K562 (cell line): ENCODE measurements at regions not wholly inside any gene's neighbourhood (a gene's known extent, or its start where the extent isn't known, plus 50 kb on each side); places are given as distances from the start of the nearest gene placed in this dataset.

ENCODE experiments used
- BRD9 ChIP-seq: fragments of 450-650 bp; IDR thresholded peaks from 2 replicates; pipeline ENCODE4 v1.6.1; 2018; ENCODE audit warnings: low read depth; ENCODE audit not compliant: partially characterized antibody
- BRF1 ChIP-seq: IDR thresholded peaks from 3 replicates; pipeline ENCODE4 v1.6.1; 2011; ENCODE audit warnings: borderline replicate concordance, mild to moderate bottlenecking; ENCODE audit not compliant: insufficient read length; ENCODE audit errors: extremely low read depth
- CHD2 ChIP-seq: IDR thresholded peaks from 2 replicates; pipeline ENCODE4 v1.6.1; 2011; ENCODE audit warnings: low read depth, low read length
- COPS2 ChIP-seq: fragments of 450-650 bp; conservative IDR thresholded peaks from 2 replicates; pipeline ENCODE4 v1.6.1; 2016; ENCODE audit warnings: mild to moderate bottlenecking, moderate library complexity
- HCFC1 ChIP-seq: IDR thresholded peaks from 2 replicates; pipeline ENCODE4 v1.6.1; 2012; ENCODE audit warnings: low read depth, low read length, improper control_type of control experiment
- ILK ChIP-seq: fragments of 450-650 bp; IDR thresholded peaks from 2 replicates; pipeline ENCODE4 v1.6.1; 2016; ENCODE audit warnings: missing genetic modification characterization, low read depth, mild to moderate bottlenecking, missing compliant biosample characterization, moderate library complexity, borderline replicate concordance
- MTA3 ChIP-seq: fragments of 450-650 bp; formaldehyde crosslinking; IDR thresholded peaks from 2 replicates; pipeline ENCODE4 v1.6.1; 2017; ENCODE audit warnings: mild to moderate bottlenecking, borderline replicate concordance
- MYNN ChIP-seq, 2 experiments: sonication (generic); formaldehyde crosslinking in 1 of 2; IDR thresholded peaks; 2 replicates each; pipeline versions ENCODE4 v1.5.0 to v1.6.1; 2016 to 2020; ENCODE audit warnings: antibody characterized with exemption in 1 of 2, missing genetic modification reagents in 1 of 2
- NELFE ChIP-seq: IDR thresholded peaks from 2 replicates; pipeline ENCODE4 v1.6.1; 2011; ENCODE audit warnings: mild to moderate bottlenecking; ENCODE audit not compliant: insufficient read depth, insufficient read length
- SIX5 ChIP-seq, 2 experiments: IDR thresholded peaks; 2 replicates each; pipeline ENCODE4 v1.6.1; 2011; ENCODE audit warnings: low read length in 2 of 2, borderline replicate concordance in 1 of 2, low read depth in 1 of 2, mild to moderate bottlenecking in 1 of 2, moderate library complexity in 1 of 2; ENCODE audit not compliant: insufficient read depth in 1 of 2
- ZKSCAN1 ChIP-seq: fragments of 150-350 bp; IDR thresholded peaks from 2 replicates; pipeline ENCODE4 v1.6.1; 2016; ENCODE audit warnings: low read depth, low read length
- ZNF217 ChIP-seq: sonication (generic); formaldehyde crosslinking; IDR thresholded peaks from 2 replicates; pipeline ENCODE4 v1.8.0; 2022; ENCODE audit warnings: mild to moderate bottlenecking, missing genetic modification reagents
- TF ChIP-seq, protein P1 (sequence below): fragments of 450-650 bp; conservative IDR thresholded peaks from 2 replicates; pipeline ENCODE4 v1.6.1; 2016; ENCODE audit warnings: missing genetic modification characterization, low read depth, mild to moderate bottlenecking, control low read depth, missing compliant biosample characterization
- TF ChIP-seq, protein P2 (sequence below), 2 experiments: fragments of 450-650 bp in 1 of 2; sonication (generic) in 1 of 2; formaldehyde crosslinking; conservative IDR thresholded peaks; 2 replicates each; pipeline versions ENCODE4 v1.4.0 to v1.8.1; 2020 to 2022; ENCODE audit warnings: mild to moderate bottlenecking in 1 of 2, missing genetic modification reagents in 1 of 2
- TF ChIP-seq, protein P3 (sequence below), 2 experiments: fragments of 200-800 bp in 1 of 2; sonication (Bioruptor generic) in 1 of 2; sonication (generic) in 1 of 2; formaldehyde crosslinking in 1 of 2; IDR thresholded peaks in 1 of 2; conservative IDR thresholded peaks in 1 of 2; 2 replicates each; pipeline versions ENCODE4 v1.5.0 to v1.6.1; 2016 to 2020; ENCODE audit warnings: missing compliant biosample characterization in 1 of 2, missing genetic modification characterization in 1 of 2, missing genetic modification reagents in 1 of 2

DNA sequence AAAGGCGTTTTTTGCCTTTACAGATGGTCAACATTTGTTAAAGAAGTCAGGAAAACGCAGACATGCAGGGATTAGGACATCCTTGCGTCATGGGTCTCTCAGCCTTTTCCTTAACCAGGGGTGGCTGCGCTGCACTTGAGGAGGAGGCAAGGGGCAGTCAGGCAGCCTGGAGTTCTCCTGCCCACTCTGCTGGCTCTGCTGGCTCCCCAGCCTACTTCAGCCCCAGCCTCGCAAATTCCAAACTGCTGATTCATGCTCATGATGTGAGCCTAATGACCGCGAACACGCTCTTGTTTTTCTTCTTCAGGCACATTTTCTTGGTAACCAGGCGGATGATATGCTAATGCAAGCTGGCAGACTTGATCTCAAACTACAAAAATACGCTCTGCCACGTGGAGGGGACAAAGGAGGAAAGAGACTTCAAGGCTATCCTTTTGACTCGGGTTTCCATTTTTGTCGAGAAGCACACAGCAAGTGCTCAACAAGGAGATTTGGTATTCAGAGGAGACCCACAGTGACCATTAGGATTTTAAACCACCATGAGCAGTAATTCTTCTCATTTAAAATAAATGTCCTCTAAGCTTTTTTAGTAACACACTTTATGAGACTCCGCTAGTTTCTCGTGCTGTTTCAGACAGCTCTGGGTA is 290.3 kb upstream of the STXBP5 start (continued):
- 0 out of 2 replicates have a peak, but pooled peaks have one; percentile 8 for TF ChIP-seq CHD2
- TF ChIP-seq, protein P1, sequence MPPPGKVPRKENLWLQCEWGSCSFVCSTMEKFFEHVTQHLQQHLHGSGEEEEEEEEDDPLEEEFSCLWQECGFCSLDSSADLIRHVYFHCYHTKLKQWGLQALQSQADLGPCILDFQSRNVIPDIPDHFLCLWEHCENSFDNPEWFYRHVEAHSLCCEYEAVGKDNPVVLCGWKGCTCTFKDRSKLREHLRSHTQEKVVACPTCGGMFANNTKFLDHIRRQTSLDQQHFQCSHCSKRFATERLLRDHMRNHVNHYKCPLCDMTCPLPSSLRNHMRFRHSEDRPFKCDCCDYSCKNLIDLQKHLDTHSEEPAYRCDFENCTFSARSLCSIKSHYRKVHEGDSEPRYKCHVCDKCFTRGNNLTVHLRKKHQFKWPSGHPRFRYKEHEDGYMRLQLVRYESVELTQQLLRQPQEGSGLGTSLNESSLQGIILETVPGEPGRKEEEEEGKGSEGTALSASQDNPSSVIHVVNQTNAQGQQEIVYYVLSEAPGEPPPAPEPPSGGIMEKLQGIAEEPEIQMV, result peak; percentile 35; the same call in 1 of the 2 replicates
- no peak for TF ChIP-seq ILK (tag)
- no peak for TF ChIP-seq HCFC1
- no peak for TF ChIP-seq ZNF217 (CRISPR knock-in tag)
- TF ChIP-seq, protein P2, sequence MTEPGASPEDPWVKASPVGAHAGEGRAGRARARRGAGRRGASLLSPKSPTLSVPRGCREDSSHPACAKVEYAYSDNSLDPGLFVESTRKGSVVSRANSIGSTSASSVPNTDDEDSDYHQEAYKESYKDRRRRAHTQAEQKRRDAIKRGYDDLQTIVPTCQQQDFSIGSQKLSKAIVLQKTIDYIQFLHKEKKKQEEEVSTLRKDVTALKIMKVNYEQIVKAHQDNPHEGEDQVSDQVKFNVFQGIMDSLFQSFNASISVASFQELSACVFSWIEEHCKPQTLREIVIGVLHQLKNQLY (CRISPR knock-in tag; conservative IDR thresholded peaks at IDR 0.05), result 0 out of 4 replicates have a peak, but pooled peaks of 1 of the 2 experiments have one; percentile 6
- peak; percentile 66; the same call in 1 of the 2 replicates for TF ChIP-seq MYNN (IDR thresholded peaks at IDR 0.05)
- TF ChIP-seq MYNN (CRISPR knock-in tag; IDR thresholded peaks at IDR 0.05), result no peak
- peak; percentile 60 for TF ChIP-seq MTA3
- TF ChIP-seq ZKSCAN1, result peak; percentile 39; the same call in 1 of the 2 replicates
- no peak for TF ChIP-seq BRF1
- TF ChIP-seq COPS2, result no peak
- TF ChIP-seq BRD9, result peak; percentile 72
- TF ChIP-seq, protein P3, sequence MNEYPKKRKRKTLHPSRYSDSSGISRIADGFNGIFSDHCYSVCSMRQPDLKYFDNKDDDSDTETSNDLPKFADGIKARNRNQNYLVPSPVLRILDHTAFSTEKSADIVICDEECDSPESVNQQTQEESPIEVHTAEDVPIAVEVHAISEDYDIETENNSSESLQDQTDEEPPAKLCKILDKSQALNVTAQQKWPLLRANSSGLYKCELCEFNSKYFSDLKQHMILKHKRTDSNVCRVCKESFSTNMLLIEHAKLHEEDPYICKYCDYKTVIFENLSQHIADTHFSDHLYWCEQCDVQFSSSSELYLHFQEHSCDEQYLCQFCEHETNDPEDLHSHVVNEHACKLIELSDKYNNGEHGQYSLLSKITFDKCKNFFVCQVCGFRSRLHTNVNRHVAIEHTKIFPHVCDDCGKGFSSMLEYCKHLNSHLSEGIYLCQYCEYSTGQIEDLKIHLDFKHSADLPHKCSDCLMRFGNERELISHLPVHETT (CRISPR knock-in tag; conservative IDR thresholded peaks at IDR 0.05 in 1 of 2, IDR thresholded peaks at IDR 0.05 in 1 of 2), result peak in 1 of 2 experiments; percentile 87; a peak in 1 of 4 replicates
- TF ChIP-seq SIX5 (IDR thresholded peaks at IDR 0.05; ENCODE audit: borderline replicate concordance in 1 of 2, insufficient read depth in 1 of 2, low read depth in 1 of 2, low read length in 2 of 2), result no peak
- no peak for TF ChIP-seq NELFE
